ENCODE measurements at regions not wholly inside any gene's neighbourhood (a gene's known extent, or its start where the extent isn't known, plus 50 kb on each side); places are given as distances from the start of the nearest gene placed in this dataset.

DNA sequence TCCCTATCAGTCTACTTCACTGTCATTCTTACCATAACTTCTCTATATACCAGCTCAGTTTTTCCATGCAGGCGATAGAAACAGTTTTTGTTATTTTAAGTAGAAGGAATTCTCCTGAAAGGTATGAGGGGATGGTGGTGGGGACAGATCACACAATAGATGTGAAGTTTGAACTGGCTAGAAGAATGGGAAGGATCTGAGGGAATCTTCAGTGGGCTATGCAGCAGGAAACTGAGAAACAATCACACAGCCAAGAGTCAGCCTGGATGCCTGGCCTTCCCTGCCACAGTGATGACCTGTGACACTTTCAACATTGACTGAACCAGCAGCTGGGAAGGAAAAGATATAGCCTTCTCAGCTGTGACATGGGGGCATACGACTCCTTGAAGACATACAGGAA, 329.1 kb upstream of the GULP1 start:
- Histone ChIP-seq H3K27ac (no peak overlapping the region), H3K4me3 (no peak overlapping the region), H3K9me3 (no peaks in the 10 kb centered on the region), H3K4me1 (no peaks in the 10 kb centered on the region), H3K36me3 (ENCODE audit: insufficient read depth in 1 of 2, low read depth in 1 of 2) (no peaks in the 10 kb centered on the region), H3K27me3 (ENCODE audit: insufficient read depth in 3 of 3, low read length in 2 of 3) (no peaks in the 10 kb centered on the region)
- DNase-seq (no peak), ATAC-seq (no peak)
- intact Hi-C loops (cut with DNase I) = no loop called here
- WGBS, 3 donors = 77 to 84% (median 80%) methylated on average over 2 of the region's 2 CpGs
- TF ChIP-seq, protein P1, sequence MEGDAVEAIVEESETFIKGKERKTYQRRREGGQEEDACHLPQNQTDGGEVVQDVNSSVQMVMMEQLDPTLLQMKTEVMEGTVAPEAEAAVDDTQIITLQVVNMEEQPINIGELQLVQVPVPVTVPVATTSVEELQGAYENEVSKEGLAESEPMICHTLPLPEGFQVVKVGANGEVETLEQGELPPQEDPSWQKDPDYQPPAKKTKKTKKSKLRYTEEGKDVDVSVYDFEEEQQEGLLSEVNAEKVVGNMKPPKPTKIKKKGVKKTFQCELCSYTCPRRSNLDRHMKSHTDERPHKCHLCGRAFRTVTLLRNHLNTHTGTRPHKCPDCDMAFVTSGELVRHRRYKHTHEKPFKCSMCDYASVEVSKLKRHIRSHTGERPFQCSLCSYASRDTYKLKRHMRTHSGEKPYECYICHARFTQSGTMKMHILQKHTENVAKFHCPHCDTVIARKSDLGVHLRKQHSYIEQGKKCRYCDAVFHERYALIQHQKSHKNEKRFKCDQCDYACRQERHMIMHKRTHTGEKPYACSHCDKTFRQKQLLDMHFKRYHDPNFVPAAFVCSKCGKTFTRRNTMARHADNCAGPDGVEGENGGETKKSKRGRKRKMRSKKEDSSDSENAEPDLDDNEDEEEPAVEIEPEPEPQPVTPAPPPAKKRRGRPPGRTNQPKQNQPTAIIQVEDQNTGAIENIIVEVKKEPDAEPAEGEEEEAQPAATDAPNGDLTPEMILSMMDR (IDR thresholded peaks at IDR 0.05) = no peak

DNA sequence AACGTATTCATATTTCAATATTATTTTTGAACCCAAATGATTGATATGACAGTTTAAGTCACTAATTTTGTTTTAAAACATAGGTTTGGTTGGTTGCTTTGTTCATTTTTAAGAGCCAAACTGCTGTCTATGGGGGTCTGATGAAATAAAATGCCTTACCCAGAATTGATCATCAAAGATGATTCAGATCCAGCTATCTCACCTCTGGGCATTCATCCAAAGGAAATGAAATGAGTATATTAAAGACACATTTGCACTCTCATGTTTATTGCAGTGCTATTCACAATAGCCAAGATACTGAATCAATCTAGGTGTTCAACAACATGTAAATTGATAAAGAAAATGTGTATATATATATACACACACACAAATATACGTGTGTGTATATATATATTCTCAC, 326.9 kb upstream of the GULP1 start:
- no peak overlapping the region for H3K4me3 ChIP-seq
- no peaks in the 10 kb centered on the region for H3K4me1 ChIP-seq
- H3K27me3 ChIP-seq (ENCODE audit: insufficient read depth in 3 of 3, low read length in 2 of 3) = no peaks in the 10 kb centered on the region
- H3K27ac ChIP-seq = no peak overlapping the region
- no peaks in the 10 kb centered on the region for H3K9me3 ChIP-seq
- intact Hi-C loops (cut with DNase I) = no loop called here
- ATAC-seq (no peak), DNase-seq (no peak)
- WGBS, 3 donors = 77 to 99% (median 95%) methylated on average over 2 of the region's 2 CpGs
- TF ChIP-seq, protein P1 (IDR thresholded peaks at IDR 0.05) = no peak
- H3K36me3 ChIP-seq (ENCODE audit: insufficient read depth in 1 of 2, low read depth in 1 of 2) = no peaks in the 10 kb centered on the region

DNA sequence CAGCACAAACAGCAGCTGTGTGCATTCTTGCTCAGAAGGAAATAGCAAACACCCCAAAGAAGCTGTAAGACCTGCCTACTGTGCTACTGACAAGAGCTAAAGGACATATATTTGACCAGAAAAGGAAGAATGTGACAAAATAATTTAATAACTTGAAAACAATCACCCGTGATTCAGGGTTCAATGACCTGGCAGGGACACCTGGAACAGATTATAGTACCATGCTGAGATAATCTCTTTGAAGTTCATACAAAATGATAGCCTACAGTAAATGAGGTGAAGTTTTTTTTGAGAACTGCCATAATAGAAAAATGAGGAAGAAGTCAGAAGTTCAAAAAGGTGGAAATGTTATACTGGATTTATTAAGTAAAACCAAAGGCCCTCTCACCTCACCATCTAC, 324.8 kb upstream of the GULP1 start:
- TF ChIP-seq, protein P1 (IDR thresholded peaks at IDR 0.05) = no peak
- DNase-seq = no peak
- H3K27ac ChIP-seq = no peak overlapping the region
- H3K27me3 ChIP-seq (ENCODE audit: insufficient read depth in 3 of 3, low read length in 2 of 3) = no peaks in the 10 kb centered on the region
- H3K4me1 ChIP-seq = no peaks in the 10 kb centered on the region
- H3K4me3 ChIP-seq = no peak overlapping the region
- WGBS, 3 donors = 29 to 58% (median 43%) methylated on average over 1 of the region's 1 CpG
- H3K36me3 ChIP-seq (ENCODE audit: insufficient read depth in 1 of 2, low read depth in 1 of 2) = no peaks in the 10 kb centered on the region
- no peak for ATAC-seq
- intact Hi-C loops (cut with DNase I) = no loop called here
- no peaks in the 10 kb centered on the region for H3K9me3 ChIP-seq

DNA sequence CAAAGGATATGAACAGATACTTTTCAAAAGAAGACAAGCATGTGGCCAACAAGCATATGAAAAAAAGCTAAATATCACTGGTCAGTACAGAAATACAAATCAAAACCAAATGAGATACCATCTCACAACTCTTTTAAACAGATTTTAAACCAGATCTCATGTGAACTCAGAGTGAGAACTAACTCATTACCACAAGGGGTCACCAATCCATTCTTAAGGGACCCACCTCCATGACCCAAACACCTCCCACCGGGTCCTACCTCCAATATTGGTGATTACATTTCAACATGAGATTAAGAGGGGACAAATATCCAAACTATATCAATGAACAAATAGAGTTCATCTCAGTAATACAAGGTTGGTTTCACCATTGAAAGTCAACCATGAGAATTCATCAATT, 319.8 kb upstream of the GULP1 start:
- ATAC-seq (no peak), DNase-seq (no peak)
- H3K4me3 ChIP-seq = no peak overlapping the region
- H3K27ac ChIP-seq = no peak overlapping the region
- intact Hi-C loops (cut with DNase I) = no loop called here
- no peaks in the 10 kb centered on the region for H3K4me1 ChIP-seq
- 47 to 64% (median 61%) methylated on average over 1 of the region's 1 CpG for WGBS, 3 donors
- H3K9me3 ChIP-seq = no peaks in the 10 kb centered on the region
- H3K36me3 ChIP-seq (ENCODE audit: insufficient read depth in 1 of 2, low read depth in 1 of 2) = no peaks in the 10 kb centered on the region
- no peaks in the 10 kb centered on the region for H3K27me3 ChIP-seq (ENCODE audit: insufficient read depth in 3 of 3, low read length in 2 of 3)
- TF ChIP-seq, protein P1 (IDR thresholded peaks at IDR 0.05) = no peak

DNA sequence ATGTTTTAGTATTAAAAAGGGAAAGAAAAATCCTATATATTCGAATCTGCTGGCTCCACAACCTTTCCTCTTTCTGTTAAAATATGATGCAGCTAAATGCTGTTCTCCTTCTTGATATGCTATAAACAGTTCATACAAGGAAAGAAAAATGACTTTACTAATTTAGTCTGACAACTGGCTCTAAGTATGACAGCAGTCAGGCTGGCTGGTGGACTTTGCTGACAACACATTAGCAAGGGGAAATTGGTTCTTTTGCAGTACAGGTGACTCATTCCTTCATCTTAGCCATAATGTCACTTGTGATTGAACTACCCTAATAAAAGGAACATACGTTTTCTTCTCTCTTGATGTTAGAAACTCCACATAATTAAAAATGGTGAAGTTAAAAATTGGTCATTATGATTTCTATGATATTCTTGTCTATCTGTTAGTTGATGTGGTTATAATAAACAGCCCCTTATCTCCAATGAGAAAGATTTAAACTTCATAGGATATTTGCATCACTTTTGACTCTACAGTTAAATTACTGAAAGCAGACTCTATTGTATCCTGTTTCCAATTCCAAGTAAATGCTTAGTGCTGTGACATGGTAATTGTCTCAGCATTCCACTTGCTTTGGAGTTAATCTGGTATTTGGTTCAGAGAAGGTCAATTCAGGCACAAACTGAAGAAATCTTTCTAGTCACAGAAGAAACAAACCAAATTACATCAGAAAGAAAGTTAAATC, 315.3 kb upstream of the GULP1 start:
- H3K4me1 ChIP-seq = no peaks in the 10 kb centered on the region
- H3K9me3 ChIP-seq = no peaks in the 10 kb centered on the region
- no peak overlapping the region for H3K4me3 ChIP-seq
- DNase-seq (no peak), ATAC-seq (no peak)
- no peaks in the 10 kb centered on the region for H3K27me3 ChIP-seq (ENCODE audit: insufficient read depth in 3 of 3, low read length in 2 of 3)
- no peaks in the 10 kb centered on the region for H3K36me3 ChIP-seq (ENCODE audit: insufficient read depth in 1 of 2, low read depth in 1 of 2)
- intact Hi-C loops (cut with DNase I) = no loop called here
- TF ChIP-seq, protein P1 (IDR thresholded peaks at IDR 0.05) = no peak
- H3K27ac ChIP-seq = no peak overlapping the region
- 57 to 80% (median 62%) methylated on average over 2 of the region's 2 CpGs for WGBS, 3 donors
